SU-DHL-6 (cell line): ENCODE measurements at regions not wholly inside any gene's neighbourhood (a gene's known extent, or its start where the extent isn't known, plus 50 kb on each side); places are given as distances from the start of the nearest gene placed in this dataset.

Experiments
- CTCF ChIP-seq: fragments of 200-600 bp; sonication (generic); IDR thresholded peaks from one replicate; pipeline ENCODE4 v1.5.1; 2017; ENCODE audit warnings: antibody characterized with exemption, mild to moderate bottlenecking, low read length, moderate library complexity; ENCODE audit not compliant: insufficient read depth, poor library complexity, severe bottlenecking
- EZH2phosphoT487 ChIP-seq: fragments of 200-600 bp; sonication (generic), shearing (Covaris generic); conservative IDR thresholded peaks from 2 replicates; pipeline ENCODE4 v1.6.1; 2018; ENCODE audit warnings: mild to moderate bottlenecking, antibody characterized with exemption, low read length, moderate library complexity, mixed read lengths

- TF ChIP-seq CTCF = no peak
- TF ChIP-seq EZH2phosphoT487 = no peak
Measured at GRCh38 chr3:76349715-76350480, 564.5 kb upstream of the ZNF717 start.
